DOHH2 (cell line): ENCODE measurements at regions not wholly inside any gene's neighbourhood (a gene's known extent, or its start where the extent isn't known, plus 50 kb on each side); places are given as distances from the start of the nearest gene placed in this dataset.

Experiments
- CTCF ChIP-seq: fragments of 200-600 bp; sonication (generic); IDR thresholded peaks from one replicate; pipeline ENCODE4 v1.5.1; 2014; ENCODE audit warnings: antibody characterized with exemption, mild to moderate bottlenecking, low read depth, low read length; ENCODE audit not compliant: poor library complexity, severe bottlenecking
- EZH2phosphoT487 ChIP-seq: fragments of 200-600 bp; sonication (generic); IDR thresholded peaks from 2 replicates; pipeline ENCODE4 v1.6.1; 2017; ENCODE audit warnings: borderline replicate concordance, mild to moderate bottlenecking, antibody characterized with exemption, low read length, moderate library complexity, mixed read lengths

- TF ChIP-seq CTCF (no peak), EZH2phosphoT487 (no peak)
These were observed 317.8 kb upstream of the ATP10B start for GRCh38 chr5:161169776-161170175.
